Left lung (tissue), 4 donors: ENCODE measurements at regions not wholly inside any gene's neighbourhood (a gene's known extent, or its start where the extent isn't known, plus 50 kb on each side); places are given as distances from the start of the nearest gene placed in this dataset.

Experiments
- ATAC-seq: fragments of 200-7000 bp; cut with Tn5 transposase; one replicate; pipeline ENCODE4 v1.9.1; 2020; ENCODE audit warnings: moderate library complexity
- DNase-seq, 4 donors: peaks; one replicate each; pipeline ENCODE4 v3.0.0-alpha.2; 2013 to 2020
- H3K27ac ChIP-seq, 2 donors: fragments of 200-600 bp; sonication (generic) in 1 of 2; one replicate each; pipeline versions ENCODE4 v1.5.0 to v1.8.0; 2020 to 2021
- H3K27me3 ChIP-seq, 2 donors: fragments of 200-600 bp; sonication (generic) in 1 of 2; one replicate each; pipeline versions ENCODE4 v1.5.0 to v1.8.0; 2020 to 2021
- H3K36me3 ChIP-seq, 2 donors: fragments of 200-600 bp; sonication (generic) in 1 of 2; one replicate each; pipeline versions ENCODE4 v1.5.0 to v1.8.0; 2020 to 2021
- H3K4me1 ChIP-seq, 2 donors: fragments of 200-600 bp; one replicate each; pipeline ENCODE4 v1.8.0; 2021
- H3K4me3 ChIP-seq, 2 donors: fragments of 200-600 bp; sonication (generic) in 1 of 2; one replicate each; pipeline versions ENCODE4 v1.5.0 to v1.8.0; 2020 to 2021; ENCODE audit warnings: mild to moderate bottlenecking in 1 of 2
- H3K9me3 ChIP-seq, 2 donors: fragments of 200-600 bp; sonication (generic) in 1 of 2; one replicate each; pipeline versions ENCODE4 v1.5.0 to v1.8.0; 2020 to 2021
- intact Hi-C, 2 donors: fragments of 100-400 bp; cut with DNase I; formaldehyde crosslinking; loops; one replicate each; pipeline versions ENCODE4 v1.11.2 to v1.14.2; 2022
- TF ChIP-seq, protein P1 (sequence below), 2 donors: fragments of 200-600 bp; sonication (generic) in 1 of 2; IDR thresholded peaks; one replicate each; pipeline versions ENCODE4 v1.5.0 to v1.8.0; 2021; ENCODE audit warnings: antibody characterized with exemption in 2 of 2
- donor health status: DM: no; HTN: yes; CAD: no.
- donor health status: DM: no; HTN: no; CAD: no.

DNA sequence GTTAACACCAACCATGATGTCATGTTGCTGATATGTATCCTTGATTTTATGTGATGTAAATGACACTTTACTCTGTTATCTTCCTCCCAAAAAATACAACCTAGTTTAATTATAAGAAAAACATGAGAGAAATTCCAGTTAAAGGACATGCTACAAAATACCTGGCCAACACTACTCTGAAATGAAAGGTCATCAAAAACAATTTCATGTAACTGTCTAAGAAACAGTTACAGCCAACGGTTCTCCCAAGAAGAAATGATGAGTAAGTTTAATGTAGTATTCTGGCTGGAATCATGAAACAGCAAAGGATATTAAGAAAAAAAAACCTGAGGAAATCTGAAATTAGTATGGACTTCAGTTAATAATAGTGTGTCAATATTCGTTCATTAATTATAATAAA, 653.3 kb upstream of the FOXG1 start:
- Histone ChIP-seq H3K36me3 (no peaks in the 10 kb centered on the region), H3K9me3 (no peaks in the 10 kb centered on the region), H3K27ac (no peak overlapping the region), H3K27me3 (no peaks in the 10 kb centered on the region), H3K4me1 (no peaks in the 10 kb centered on the region), H3K4me3 (no peak overlapping the region)
- intact Hi-C loops: no loop called here
- DNase-seq (no peak), ATAC-seq (no peak)
- TF ChIP-seq, protein P1, sequence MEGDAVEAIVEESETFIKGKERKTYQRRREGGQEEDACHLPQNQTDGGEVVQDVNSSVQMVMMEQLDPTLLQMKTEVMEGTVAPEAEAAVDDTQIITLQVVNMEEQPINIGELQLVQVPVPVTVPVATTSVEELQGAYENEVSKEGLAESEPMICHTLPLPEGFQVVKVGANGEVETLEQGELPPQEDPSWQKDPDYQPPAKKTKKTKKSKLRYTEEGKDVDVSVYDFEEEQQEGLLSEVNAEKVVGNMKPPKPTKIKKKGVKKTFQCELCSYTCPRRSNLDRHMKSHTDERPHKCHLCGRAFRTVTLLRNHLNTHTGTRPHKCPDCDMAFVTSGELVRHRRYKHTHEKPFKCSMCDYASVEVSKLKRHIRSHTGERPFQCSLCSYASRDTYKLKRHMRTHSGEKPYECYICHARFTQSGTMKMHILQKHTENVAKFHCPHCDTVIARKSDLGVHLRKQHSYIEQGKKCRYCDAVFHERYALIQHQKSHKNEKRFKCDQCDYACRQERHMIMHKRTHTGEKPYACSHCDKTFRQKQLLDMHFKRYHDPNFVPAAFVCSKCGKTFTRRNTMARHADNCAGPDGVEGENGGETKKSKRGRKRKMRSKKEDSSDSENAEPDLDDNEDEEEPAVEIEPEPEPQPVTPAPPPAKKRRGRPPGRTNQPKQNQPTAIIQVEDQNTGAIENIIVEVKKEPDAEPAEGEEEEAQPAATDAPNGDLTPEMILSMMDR (IDR thresholded peaks at IDR 0.05): no peak

DNA sequence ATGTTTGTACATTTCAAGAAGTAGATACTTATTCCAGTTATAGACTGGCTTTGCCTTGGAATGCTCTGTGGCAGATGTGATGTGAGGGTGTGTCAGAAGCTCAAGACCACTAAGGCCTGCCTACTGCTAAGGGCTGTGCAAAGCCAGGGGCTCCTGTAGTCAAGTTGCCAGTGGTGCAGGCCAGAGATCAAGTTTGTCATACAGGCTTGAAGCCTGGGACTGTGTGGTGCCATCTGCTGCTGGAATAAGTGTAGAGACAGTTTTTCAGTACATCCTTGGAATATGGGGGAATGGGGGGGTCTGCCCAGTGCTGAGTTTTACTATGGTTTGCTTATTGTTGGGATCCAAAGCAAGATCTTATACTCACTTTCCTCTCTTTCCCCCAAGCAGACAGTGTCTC, 649.9 kb upstream of the FOXG1 start:
- no peaks in the 10 kb centered on the region for H3K27me3 ChIP-seq
- DNase-seq (no peak), ATAC-seq (no peak)
- no peaks in the 10 kb centered on the region for H3K4me1 ChIP-seq
- no peak overlapping the region for H3K4me3 ChIP-seq
- intact Hi-C loops: no loop called here
- H3K9me3 ChIP-seq: no peaks in the 10 kb centered on the region
- H3K27ac ChIP-seq: no peak overlapping the region
- TF ChIP-seq, protein P1 (IDR thresholded peaks at IDR 0.05): no peak
- H3K36me3 ChIP-seq: no peaks in the 10 kb centered on the region

DNA sequence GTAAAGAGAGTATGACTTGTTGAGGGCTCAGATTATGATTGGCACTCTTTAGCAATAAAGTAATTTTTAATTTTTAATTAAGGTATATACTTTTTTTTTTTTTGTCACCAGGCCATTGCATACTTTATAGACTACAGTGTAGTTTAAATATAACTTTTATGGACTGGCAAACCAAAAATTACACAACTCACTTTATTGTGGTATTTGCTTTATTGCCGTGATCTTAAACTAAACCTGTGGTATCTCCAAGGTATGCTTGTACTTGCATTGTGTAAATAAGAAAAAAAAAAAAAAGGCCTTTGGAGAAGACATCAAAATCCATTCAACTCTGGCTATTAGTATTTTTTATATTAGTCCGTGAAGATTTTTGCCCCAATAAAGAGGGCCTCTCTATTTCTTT, 646.7 kb upstream of the FOXG1 start:
- TF ChIP-seq, protein P1 (IDR thresholded peaks at IDR 0.05): no peak
- no peaks in the 10 kb centered on the region for H3K4me1 ChIP-seq
- DNase-seq (no peak), ATAC-seq (no peak)
- no peaks in the 10 kb centered on the region for H3K9me3 ChIP-seq
- no peak overlapping the region for H3K27ac ChIP-seq
- no peaks in the 10 kb centered on the region for H3K27me3 ChIP-seq
- no peaks in the 10 kb centered on the region for H3K36me3 ChIP-seq
- intact Hi-C loops: no loop called here
- no peak overlapping the region for H3K4me3 ChIP-seq

DNA sequence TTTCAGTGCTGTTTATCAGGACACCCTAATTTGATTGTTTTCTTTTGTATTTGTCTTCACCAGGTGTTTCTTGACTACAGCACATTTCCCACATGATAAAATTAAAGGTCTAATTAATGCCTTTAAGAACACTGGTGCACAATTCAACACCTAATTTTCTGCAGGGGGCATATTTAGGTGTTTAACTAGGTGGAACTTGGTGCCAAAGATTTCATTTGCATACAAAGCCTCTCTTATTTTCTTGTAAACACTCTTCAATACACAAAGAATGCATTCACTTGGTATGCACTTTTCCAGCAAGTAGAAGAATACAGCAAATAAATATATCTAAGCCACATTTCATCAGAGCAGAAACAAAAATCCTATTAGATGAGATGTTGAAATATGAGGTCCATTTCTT, 646.2 kb upstream of the FOXG1 start:
- Histone ChIP-seq H3K27me3 (no peaks in the 10 kb centered on the region), H3K4me1 (no peaks in the 10 kb centered on the region), H3K4me3 (no peak overlapping the region), H3K36me3 (no peaks in the 10 kb centered on the region), H3K27ac (no peak overlapping the region), H3K9me3 (no peaks in the 10 kb centered on the region)
- ATAC-seq (no peak), DNase-seq (no peak)
- TF ChIP-seq, protein P1 (IDR thresholded peaks at IDR 0.05): no peak
- intact Hi-C loops: no loop called here

DNA sequence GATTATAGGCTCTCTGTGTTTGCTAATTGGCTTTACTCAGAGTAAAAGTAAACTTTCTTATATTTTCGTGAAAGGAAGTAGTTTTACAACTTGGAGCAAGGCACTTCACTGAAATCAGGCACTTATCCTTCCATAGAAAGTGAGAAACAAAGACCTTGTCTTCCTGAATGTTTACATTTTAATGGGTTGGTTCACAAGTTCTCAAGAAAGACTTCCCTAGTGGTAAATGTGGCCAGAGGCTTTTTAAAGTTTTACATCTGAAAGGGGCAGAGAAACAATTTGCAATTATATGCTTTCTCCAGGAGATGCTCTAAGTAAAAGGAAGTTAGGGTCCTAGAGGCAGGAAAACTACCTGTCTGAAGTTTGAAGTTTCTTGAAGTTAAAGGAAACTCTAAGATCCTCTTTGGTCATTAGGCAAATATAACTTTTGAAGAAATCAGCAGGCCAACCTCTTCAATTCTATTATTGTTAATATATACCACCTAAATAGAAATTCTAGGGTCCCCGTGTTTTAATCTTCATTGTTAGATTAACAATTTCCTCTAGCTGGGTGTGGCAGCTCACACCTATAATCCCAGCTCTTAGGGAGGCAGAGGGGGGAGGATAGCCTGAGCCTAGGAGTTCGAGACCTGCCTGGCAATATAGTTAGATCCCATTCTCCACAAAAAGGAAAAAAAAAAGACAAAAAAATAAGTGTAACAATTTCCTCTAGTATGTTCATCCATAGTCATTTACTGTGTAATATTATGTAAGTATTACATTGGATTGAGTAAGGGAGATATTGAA, 644.9 kb upstream of the FOXG1 start:
- ATAC-seq: no peak
- H3K4me1 ChIP-seq: no peaks in the 10 kb centered on the region
- intact Hi-C loops: no loop called here

More for the DNA sequence above, 644.9 kb upstream of the FOXG1 start:
- TF ChIP-seq, protein P1 (IDR thresholded peaks at IDR 0.05): no peak
- no peaks in the 10 kb centered on the region for H3K9me3 ChIP-seq
- no peaks in the 10 kb centered on the region for H3K36me3 ChIP-seq
- DNase-seq: peak in 1 of 4 donors; percentile 17
- H3K27ac ChIP-seq: no peak overlapping the region
- H3K27me3 ChIP-seq: no peaks in the 10 kb centered on the region
- no peak overlapping the region for H3K4me3 ChIP-seq
